ENCODE measurements at regions not wholly inside any gene's neighbourhood (a gene's known extent, or its start where the extent isn't known, plus 50 kb on each side); places are given as distances from the start of the nearest gene placed in this dataset.

GRCh38 chr10:130897815-130898214 lies 413.7 kb downstream of the TCERG1L start:
- WGBS, 3 donors, result 73 to 74% (median 74%) methylated on average over 5 of the region's 5 CpGs
- no peaks in the 10 kb centered on the region for H3K4me1 ChIP-seq (ENCODE audit: insufficient read depth)

GRCh38 chr10:130898381-130898780 lies 413.1 kb downstream of the TCERG1L start:
- no peak overlapping the region for H3K4me3 ChIP-seq
- 76 to 83% (median 81%) methylated on average over 6 of the region's 6 CpGs for WGBS, 3 donors
- intact Hi-C loops (cut with DNase I), result no loop called here
- H3K36me3 ChIP-seq, result no peaks in the 10 kb centered on the region
- no peak overlapping the region for H3K27ac ChIP-seq
- no peaks in the 10 kb centered on the region for H3K4me1 ChIP-seq (ENCODE audit: insufficient read depth)
- TF ChIP-seq EP300 (IDR thresholded peaks at IDR 0.05) (no peak), POLR2A (IDR thresholded peaks at IDR 0.05) (no peak), CTCF (IDR thresholded peaks at IDR 0.05) (no peak)
- no peak for DNase-seq
- H3K9me3 ChIP-seq, result no peaks in the 10 kb centered on the region
- no peaks in the 10 kb centered on the region for H3K27me3 ChIP-seq

More at GRCh38 chr10:130897815-130898214, 413.7 kb downstream of the TCERG1L start:
- Histone ChIP-seq H3K9me3 (no peaks in the 10 kb centered on the region), H3K4me3 (no peak overlapping the region), H3K27ac (no peak overlapping the region), H3K27me3 (no peaks in the 10 kb centered on the region), H3K36me3 (no peaks in the 10 kb centered on the region)
- TF ChIP-seq EP300 (IDR thresholded peaks at IDR 0.05), result no peak
- TF ChIP-seq CTCF (IDR thresholded peaks at IDR 0.05), result no peak
- no peak for TF ChIP-seq POLR2A (IDR thresholded peaks at IDR 0.05)
- intact Hi-C loops (cut with DNase I), result no loop called here
- DNase-seq, result no peak

- intact Hi-C loops (cut with DNase I), result no loop called here
- no peak for DNase-seq
- WGBS, 3 donors, result 90 to 92% (median 91%) methylated on average over 12 of the region's 12 CpGs
- no peak overlapping the region for H3K27ac ChIP-seq
- no peaks in the 10 kb centered on the region for H3K36me3 ChIP-seq
- no peaks in the 10 kb centered on the region for H3K27me3 ChIP-seq
- no peaks in the 10 kb centered on the region for H3K9me3 ChIP-seq
- no peak for TF ChIP-seq POLR2A (IDR thresholded peaks at IDR 0.05)
- no peaks in the 10 kb centered on the region for H3K4me1 ChIP-seq (ENCODE audit: insufficient read depth)
- no peak overlapping the region for H3K4me3 ChIP-seq
Measured at GRCh38 chr10:130899856-130900255, 411.7 kb downstream of the TCERG1L start.

GRCh38 chr10:130900441-130901160 lies 410.9 kb downstream of the TCERG1L start:
- TF ChIP-seq EP300 (IDR thresholded peaks at IDR 0.05) (no peak), POLR2A (IDR thresholded peaks at IDR 0.05) (no peak), CTCF (IDR thresholded peaks at IDR 0.05) (no peak)
- H3K36me3 ChIP-seq, result no peaks in the 10 kb centered on the region
- no peak overlapping the region for H3K27ac ChIP-seq
- intact Hi-C loops (cut with DNase I), result no loop called here
- no peaks in the 10 kb centered on the region for H3K27me3 ChIP-seq
- H3K9me3 ChIP-seq, result no peaks in the 10 kb centered on the region
- 80 to 84% (median 82%) methylated on average over 14 of the region's 14 CpGs for WGBS, 3 donors
- no peak for DNase-seq
- no peak overlapping the region for H3K4me3 ChIP-seq
- no peaks in the 10 kb centered on the region for H3K4me1 ChIP-seq (ENCODE audit: insufficient read depth)

Measured in ovary (tissue), 7 donors.